HL-60 (cell line): ENCODE measurements at regions not wholly inside any gene's neighbourhood (a gene's known extent, or its start where the extent isn't known, plus 50 kb on each side); places are given as distances from the start of the nearest gene placed in this dataset.

Experiments used
- CTCF ChIP-seq: IDR thresholded peaks from one replicate; pipeline ENCODE4 v1.5.1; 2011; ENCODE audit warnings: low read length, control low read depth, inconsistent platforms; ENCODE audit not compliant: insufficient read depth
- GABPA ChIP-seq: IDR thresholded peaks from 2 replicates; pipeline ENCODE4 v1.6.1; 2012; ENCODE audit warnings: low read depth
- POLR2AphosphoS5 ChIP-seq: IDR thresholded peaks from 2 replicates; pipeline ENCODE4 v1.6.1; 2012; ENCODE audit warnings: low read depth
- REST ChIP-seq: IDR thresholded peaks from 2 replicates; pipeline ENCODE4 v1.6.1; 2012; ENCODE audit warnings: low read depth; ENCODE audit not compliant: insufficient replicate concordance
- SPI1 ChIP-seq: IDR thresholded peaks from 2 replicates; pipeline ENCODE4 v1.6.1; 2012; ENCODE audit warnings: low read depth, mild to moderate bottlenecking, borderline replicate concordance

DNA sequence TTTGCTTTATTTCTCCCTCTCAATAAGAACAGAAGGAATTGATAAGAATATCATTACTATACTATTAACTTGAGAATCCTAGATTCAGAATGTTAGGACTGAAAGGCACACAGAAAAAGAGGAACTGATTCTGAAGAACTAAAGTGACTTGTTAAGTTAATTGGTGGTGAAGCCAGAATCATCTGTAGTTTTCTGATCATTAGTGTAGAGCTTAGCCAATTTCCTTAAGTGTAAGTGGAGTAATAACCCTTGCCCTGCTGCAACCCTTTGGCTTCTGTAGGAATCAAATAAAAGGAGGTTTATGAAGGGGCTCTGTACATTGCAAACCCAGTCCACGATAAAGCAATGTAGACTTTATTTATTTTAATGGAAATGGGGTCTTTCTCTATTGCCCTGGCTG, 1186.0 kb downstream of the SORCS3 start:
- no peak for TF ChIP-seq POLR2AphosphoS5
- TF ChIP-seq CTCF = no peak
- TF ChIP-seq REST = no peak
- TF ChIP-seq GABPA = no peak
- peak; percentile 72 for TF ChIP-seq SPI1
